Astrocyte (in vitro differentiated cells and primary cell): ENCODE measurements at regions not wholly inside any gene's neighbourhood (a gene's known extent, or its start where the extent isn't known, plus 50 kb on each side); places are given as distances from the start of the nearest gene placed in this dataset.

Source experiments
- DNase-seq: peaks from one replicate; pipeline ENCODE4 v3.0.0-alpha.2; 2010; ENCODE audit warnings: low read depth
- FAIRE-seq: peaks from 2 replicates; lab custom pipeline; 2011; peaks lifted over from hg19 to GRCh38; lab: Jason Lieb, UNC
- H2AFZ ChIP-seq: 2 replicates; pipeline ENCODE4 v1.6.0; 2012; ENCODE audit warnings: low read depth, low read length, inconsistent platforms
- H3K27ac ChIP-seq: 2 replicates; pipeline ENCODE4 v1.5.1; 2011; ENCODE audit warnings: low read depth, low read length, inconsistent platforms
- H3K27me3 ChIP-seq: 2 replicates; pipeline ENCODE4 v1.6.0; 2011; ENCODE audit warnings: low read length, inconsistent platforms; ENCODE audit not compliant: insufficient read depth
- H3K36me3 ChIP-seq: 2 replicates; pipeline ENCODE4 v1.5.1; 2011; ENCODE audit warnings: low read length, inconsistent platforms; ENCODE audit not compliant: insufficient read depth
- H3K4me1 ChIP-seq: 2 replicates; pipeline ENCODE4 v1.5.1; 2011; ENCODE audit warnings: low read length, inconsistent platforms; ENCODE audit not compliant: insufficient read depth
- H3K4me2 ChIP-seq: 2 replicates; pipeline ENCODE4 v1.6.0; 2012; ENCODE audit warnings: low read length, inconsistent platforms
- H3K4me3 ChIP-seq: 2 replicates; pipeline ENCODE4 v1.5.1; 2011; ENCODE audit warnings: low read depth, mild to moderate bottlenecking, low read length, inconsistent platforms; ENCODE audit not compliant: insufficient read depth
- H3K79me2 ChIP-seq: 2 replicates; pipeline ENCODE4 v1.6.0; 2012; ENCODE audit warnings: mild to moderate bottlenecking, low read length, inconsistent platforms; ENCODE audit not compliant: insufficient read depth
- H3K9ac ChIP-seq: 2 replicates; pipeline ENCODE4 v1.6.0; 2012; ENCODE audit warnings: mild to moderate bottlenecking, low read length, inconsistent platforms
- H3K9me3 ChIP-seq: 2 replicates; pipeline ENCODE4 v1.5.1; 2012; ENCODE audit warnings: low read depth, mild to moderate bottlenecking, low read length, inconsistent platforms; ENCODE audit not compliant: insufficient read depth
- H4K20me1 ChIP-seq: 2 replicates; pipeline ENCODE4 v1.6.0; 2012; ENCODE audit warnings: low read length, inconsistent platforms; ENCODE audit not compliant: insufficient read depth
- H3K27ac Mint-ChIP-seq: one replicate; pipeline ENCODE4 v1.8.0; 2021; ENCODE audit warnings: mild to moderate bottlenecking, mixed read lengths; ENCODE audit not compliant: unreplicated experiment
- H3K27me3 Mint-ChIP-seq: one replicate; pipeline ENCODE4 v1.8.0; 2021; ENCODE audit warnings: low read depth, mixed read lengths; ENCODE audit not compliant: unreplicated experiment
- H3K36me3 Mint-ChIP-seq: one replicate; pipeline ENCODE4 v1.8.0; 2021; ENCODE audit warnings: low read depth, mixed read lengths; ENCODE audit not compliant: unreplicated experiment
- H3K4me1 Mint-ChIP-seq: one replicate; pipeline ENCODE4 v1.8.0; 2021; ENCODE audit warnings: low read depth, mixed read lengths; ENCODE audit not compliant: unreplicated experiment
- H3K4me3 Mint-ChIP-seq: one replicate; pipeline ENCODE4 v1.8.0; 2021; ENCODE audit warnings: mild to moderate bottlenecking, moderate library complexity, mixed read lengths; ENCODE audit not compliant: unreplicated experiment
- H3K9me3 Mint-ChIP-seq: one replicate; pipeline ENCODE4 v1.8.0; 2021; ENCODE audit warnings: mild to moderate bottlenecking, mixed read lengths; ENCODE audit not compliant: unreplicated experiment
- EZH2 ChIP-seq: IDR thresholded peaks from 2 replicates; pipeline ENCODE4 v1.6.1; 2012; ENCODE audit warnings: mild to moderate bottlenecking, low read length, inconsistent platforms; ENCODE audit not compliant: insufficient read depth
- TF ChIP-seq, protein P1 (sequence below): IDR thresholded peaks from 2 replicates; pipeline ENCODE4 v1.5.1; 2011; ENCODE audit warnings: low read depth, mild to moderate bottlenecking, inconsistent platforms, low read length, moderate library complexity; ENCODE audit not compliant: insufficient read depth

DNA sequence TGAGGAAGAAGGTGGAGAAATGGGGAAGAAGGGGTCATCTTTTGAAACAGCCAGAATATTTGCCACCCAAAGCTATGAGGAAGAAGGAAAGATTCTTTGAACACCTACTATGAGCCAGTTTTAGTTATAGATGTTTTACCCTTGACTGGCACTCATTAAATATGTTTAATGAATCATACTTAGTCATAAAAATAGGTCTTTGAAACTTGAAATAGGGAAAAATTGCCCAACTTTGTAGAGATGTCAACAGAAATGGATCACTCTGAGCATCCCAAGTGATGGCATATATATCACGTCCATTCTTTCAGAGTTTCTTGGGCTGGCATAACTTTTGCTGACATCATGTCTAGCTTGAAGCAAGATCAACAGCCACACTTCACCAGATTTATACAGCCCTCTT, 263.5 kb downstream of the RPAP3 start:
- Histone ChIP-seq H4K20me1 (no peaks in the 10 kb centered on the region), H3K9me3 (no peaks in the 10 kb centered on the region), H2AFZ (no peak overlapping the region), H3K79me2 (no peaks in the 10 kb centered on the region), H3K4me2 (no peak overlapping the region), H3K9ac (no peak overlapping the region), H3K27ac (no peak overlapping the region), H3K4me3 (no peak overlapping the region), H3K4me1 (no peaks in the 10 kb centered on the region), H3K27me3 (no peaks in the 10 kb centered on the region), H3K36me3 (no peaks in the 10 kb centered on the region)
- H3K4me1 Mint-ChIP-seq: no peaks in the 10 kb centered on the region
- H3K27ac Mint-ChIP-seq: no peak overlapping the region
- TF ChIP-seq, protein P1, sequence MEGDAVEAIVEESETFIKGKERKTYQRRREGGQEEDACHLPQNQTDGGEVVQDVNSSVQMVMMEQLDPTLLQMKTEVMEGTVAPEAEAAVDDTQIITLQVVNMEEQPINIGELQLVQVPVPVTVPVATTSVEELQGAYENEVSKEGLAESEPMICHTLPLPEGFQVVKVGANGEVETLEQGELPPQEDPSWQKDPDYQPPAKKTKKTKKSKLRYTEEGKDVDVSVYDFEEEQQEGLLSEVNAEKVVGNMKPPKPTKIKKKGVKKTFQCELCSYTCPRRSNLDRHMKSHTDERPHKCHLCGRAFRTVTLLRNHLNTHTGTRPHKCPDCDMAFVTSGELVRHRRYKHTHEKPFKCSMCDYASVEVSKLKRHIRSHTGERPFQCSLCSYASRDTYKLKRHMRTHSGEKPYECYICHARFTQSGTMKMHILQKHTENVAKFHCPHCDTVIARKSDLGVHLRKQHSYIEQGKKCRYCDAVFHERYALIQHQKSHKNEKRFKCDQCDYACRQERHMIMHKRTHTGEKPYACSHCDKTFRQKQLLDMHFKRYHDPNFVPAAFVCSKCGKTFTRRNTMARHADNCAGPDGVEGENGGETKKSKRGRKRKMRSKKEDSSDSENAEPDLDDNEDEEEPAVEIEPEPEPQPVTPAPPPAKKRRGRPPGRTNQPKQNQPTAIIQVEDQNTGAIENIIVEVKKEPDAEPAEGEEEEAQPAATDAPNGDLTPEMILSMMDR: no peak
- no peak for TF ChIP-seq EZH2
- FAIRE-seq: no peak
- no peak overlapping the region for H3K4me3 Mint-ChIP-seq
- H3K27me3 Mint-ChIP-seq: no peaks in the 10 kb centered on the region
- H3K9me3 Mint-ChIP-seq: peaks cover 12% of the 10 kb centered on the region
- no peaks in the 10 kb centered on the region for H3K36me3 Mint-ChIP-seq
- DNase-seq: no peak

- peaks cover 12% of the 10 kb centered on the region for H3K9me3 Mint-ChIP-seq
- H3K4me2 ChIP-seq: no peak overlapping the region
- H3K9me3 ChIP-seq: no peaks in the 10 kb centered on the region
- no peaks in the 10 kb centered on the region for H3K36me3 ChIP-seq
- H4K20me1 ChIP-seq: no peaks in the 10 kb centered on the region
- H2AFZ ChIP-seq: no peak overlapping the region
- H3K79me2 ChIP-seq: no peaks in the 10 kb centered on the region
- H3K36me3 Mint-ChIP-seq: no peaks in the 10 kb centered on the region
- DNase-seq: no peak
- TF ChIP-seq, protein P1: no peak
- no peak for TF ChIP-seq EZH2
- H3K27ac ChIP-seq: no peak overlapping the region
- H3K4me3 Mint-ChIP-seq: no peak overlapping the region
- no peak for FAIRE-seq
- no peaks in the 10 kb centered on the region for H3K27me3 ChIP-seq
- no peak overlapping the region for H3K27ac Mint-ChIP-seq
- H3K4me1 Mint-ChIP-seq: no peaks in the 10 kb centered on the region
- no peaks in the 10 kb centered on the region for H3K27me3 Mint-ChIP-seq
- no peak overlapping the region for H3K4me3 ChIP-seq
- no peaks in the 10 kb centered on the region for H3K4me1 ChIP-seq
- H3K9ac ChIP-seq: no peak overlapping the region
Observed at GRCh38 chr12:47441490-47441889, 264.3 kb downstream of the RPAP3 start.

GRCh38 chr12:47438175-47438574, 267.7 kb downstream of the RPAP3 start:
- DNase-seq: no peak
- Mint-ChIP-seq H3K27me3 (no peaks in the 10 kb centered on the region), H3K9me3 (peaks cover 5% of the 10 kb centered on the region), H3K4me3 (no peak overlapping the region), H3K4me1 (no peaks in the 10 kb centered on the region), H3K27ac (no peak overlapping the region), H3K36me3 (no peaks in the 10 kb centered on the region)
- H3K4me2 ChIP-seq: no peak overlapping the region
- H4K20me1 ChIP-seq: no peaks in the 10 kb centered on the region
- no peak overlapping the region for H3K9ac ChIP-seq
- H3K9me3 ChIP-seq: no peaks in the 10 kb centered on the region
- H2AFZ ChIP-seq: no peak overlapping the region
- no peaks in the 10 kb centered on the region for H3K27me3 ChIP-seq
- no peak overlapping the region for H3K27ac ChIP-seq
- no peaks in the 10 kb centered on the region for H3K4me1 ChIP-seq
- no peaks in the 10 kb centered on the region for H3K36me3 ChIP-seq
- FAIRE-seq: no peak
- no peak overlapping the region for H3K4me3 ChIP-seq
- TF ChIP-seq EZH2: no peak
- TF ChIP-seq, protein P1: no peak
- H3K79me2 ChIP-seq: no peaks in the 10 kb centered on the region
